NB4 (cell line): ENCODE measurements at regions not wholly inside any gene's neighbourhood (a gene's known extent, or its start where the extent isn't known, plus 50 kb on each side); places are given as distances from the start of the nearest gene placed in this dataset.

Experiments used
- DNase-seq: peaks from one replicate; pipeline ENCODE4 v3.0.0; 2010; ENCODE audit warnings: low read depth
- H3K4me3 ChIP-seq: one replicate; pipeline ENCODE4 v1.5.1; 2011; ENCODE audit warnings: mild to moderate bottlenecking, low read depth, low read length, moderate library complexity
- MYC ChIP-seq: IDR thresholded peaks from 2 replicates; pipeline ENCODE4 v1.6.1; 2011; ENCODE audit warnings: low read depth, low read length
- POLR2A ChIP-seq: IDR thresholded peaks from 2 replicates; pipeline ENCODE4 v1.6.1; 2011; ENCODE audit warnings: mild to moderate bottlenecking; ENCODE audit not compliant: insufficient read length; ENCODE audit errors: extremely low read depth
- TF ChIP-seq, protein P1 (sequence below): IDR thresholded peaks from one replicate; pipeline ENCODE4 v1.5.1; 2012; ENCODE audit warnings: low read depth, low read length
- TF ChIP-seq, protein P2 (sequence below): IDR thresholded peaks from 2 replicates; pipeline ENCODE4 v1.6.1; 2011; ENCODE audit warnings: low read depth, low read length

GRCh38 chr2:59004621-59005020 is 763.5 kb upstream of the FANCL start:
- DNase-seq = no peak
- TF ChIP-seq, protein P1, sequence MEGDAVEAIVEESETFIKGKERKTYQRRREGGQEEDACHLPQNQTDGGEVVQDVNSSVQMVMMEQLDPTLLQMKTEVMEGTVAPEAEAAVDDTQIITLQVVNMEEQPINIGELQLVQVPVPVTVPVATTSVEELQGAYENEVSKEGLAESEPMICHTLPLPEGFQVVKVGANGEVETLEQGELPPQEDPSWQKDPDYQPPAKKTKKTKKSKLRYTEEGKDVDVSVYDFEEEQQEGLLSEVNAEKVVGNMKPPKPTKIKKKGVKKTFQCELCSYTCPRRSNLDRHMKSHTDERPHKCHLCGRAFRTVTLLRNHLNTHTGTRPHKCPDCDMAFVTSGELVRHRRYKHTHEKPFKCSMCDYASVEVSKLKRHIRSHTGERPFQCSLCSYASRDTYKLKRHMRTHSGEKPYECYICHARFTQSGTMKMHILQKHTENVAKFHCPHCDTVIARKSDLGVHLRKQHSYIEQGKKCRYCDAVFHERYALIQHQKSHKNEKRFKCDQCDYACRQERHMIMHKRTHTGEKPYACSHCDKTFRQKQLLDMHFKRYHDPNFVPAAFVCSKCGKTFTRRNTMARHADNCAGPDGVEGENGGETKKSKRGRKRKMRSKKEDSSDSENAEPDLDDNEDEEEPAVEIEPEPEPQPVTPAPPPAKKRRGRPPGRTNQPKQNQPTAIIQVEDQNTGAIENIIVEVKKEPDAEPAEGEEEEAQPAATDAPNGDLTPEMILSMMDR = no peak
- TF ChIP-seq, protein P2, sequence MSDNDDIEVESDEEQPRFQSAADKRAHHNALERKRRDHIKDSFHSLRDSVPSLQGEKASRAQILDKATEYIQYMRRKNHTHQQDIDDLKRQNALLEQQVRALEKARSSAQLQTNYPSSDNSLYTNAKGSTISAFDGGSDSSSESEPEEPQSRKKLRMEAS = no peak
- TF ChIP-seq MYC (no peak), POLR2A (no peak)
- no peak overlapping the region for H3K4me3 ChIP-seq

DNA sequence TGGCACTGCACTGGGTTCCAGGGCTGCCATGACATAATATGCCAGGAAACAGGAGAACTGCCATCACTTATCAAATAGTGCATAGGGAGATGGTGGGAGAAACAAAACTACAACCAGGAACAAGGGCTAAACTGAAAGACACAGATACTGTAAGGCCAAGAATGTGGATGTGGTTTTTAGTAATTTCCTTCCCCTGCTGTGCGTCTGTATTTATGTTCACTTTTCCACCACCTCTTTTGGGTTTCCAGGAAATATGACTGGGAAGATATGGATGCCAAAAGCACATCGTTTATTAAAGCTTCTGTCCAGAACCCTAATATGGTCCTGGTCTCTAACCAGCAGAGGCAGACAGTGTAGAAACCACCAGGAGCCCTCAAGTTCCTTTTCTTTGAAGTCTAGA is 759.7 kb upstream of the FANCL start:
- no peak overlapping the region for H3K4me3 ChIP-seq
- TF ChIP-seq, protein P1 = no peak
- no peak for TF ChIP-seq POLR2A
- no peak for TF ChIP-seq MYC
- TF ChIP-seq, protein P2 = no peak
- no peak for DNase-seq

- TF ChIP-seq, protein P2 = no peak
- TF ChIP-seq, protein P1 = no peak
- TF ChIP-seq MYC = no peak
- TF ChIP-seq POLR2A = no peak
- no peak for DNase-seq
- H3K4me3 ChIP-seq = no peak overlapping the region
Measured at GRCh38 chr2:58992062-58992706, 751.1 kb upstream of the FANCL start.

- no peak overlapping the region for H3K4me3 ChIP-seq
- TF ChIP-seq, protein P1 = no peak
- TF ChIP-seq POLR2A = no peak
- TF ChIP-seq, protein P2 = no peak
- TF ChIP-seq MYC = no peak
- no peak for DNase-seq
Measured at GRCh38 chr2:58991357-58991756, 750.2 kb upstream of the FANCL start.

DNA sequence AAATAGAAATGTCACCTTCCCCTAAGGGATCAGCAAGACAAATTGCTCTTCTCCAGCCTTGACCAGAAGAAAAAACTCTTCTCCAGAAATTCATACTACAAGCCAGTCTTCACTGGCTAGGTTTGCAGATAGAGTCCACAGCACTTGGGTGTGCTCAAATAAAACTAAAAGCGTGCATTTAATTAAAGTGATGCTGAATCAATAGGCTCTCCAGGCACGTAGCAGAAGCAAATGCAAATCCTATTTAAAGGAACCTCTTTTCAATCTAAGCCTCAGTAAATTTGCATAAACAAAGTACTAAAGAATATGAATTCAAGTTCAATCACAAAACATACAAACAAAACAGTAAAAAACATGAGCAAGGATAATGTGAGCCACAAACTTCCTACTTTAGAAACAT is 744.4 kb upstream of the FANCL start:
- no peak for TF ChIP-seq POLR2A
- no peak for TF ChIP-seq MYC
- TF ChIP-seq, protein P1 = no peak
- TF ChIP-seq, protein P2 = no peak
- no peak for DNase-seq
- no peak overlapping the region for H3K4me3 ChIP-seq
